GM21360 (cell line): ENCODE measurements at regions not wholly inside any gene's neighbourhood (a gene's known extent, or its start where the extent isn't known, plus 50 kb on each side); places are given as distances from the start of the nearest gene placed in this dataset.
"Not testable (repeated sequence)": the region's sequence is repeated elsewhere in the genome, so short reads cannot be mapped to it uniquely, and the experiment has no call there.

Experiments
- ATAC-seq: cut with Tn5 transposase; IDR thresholded peaks from one replicate; pipeline ENCODE4 v1.9.1; 2021; ENCODE audit warnings: mild to moderate bottlenecking, moderate library complexity; ENCODE audit not compliant: unreplicated experiment

GRCh38 chr1:8120693-8121260 lies 94.7 kb upstream of the ERRFI1 start:
- ATAC-seq: no peak

DNA sequence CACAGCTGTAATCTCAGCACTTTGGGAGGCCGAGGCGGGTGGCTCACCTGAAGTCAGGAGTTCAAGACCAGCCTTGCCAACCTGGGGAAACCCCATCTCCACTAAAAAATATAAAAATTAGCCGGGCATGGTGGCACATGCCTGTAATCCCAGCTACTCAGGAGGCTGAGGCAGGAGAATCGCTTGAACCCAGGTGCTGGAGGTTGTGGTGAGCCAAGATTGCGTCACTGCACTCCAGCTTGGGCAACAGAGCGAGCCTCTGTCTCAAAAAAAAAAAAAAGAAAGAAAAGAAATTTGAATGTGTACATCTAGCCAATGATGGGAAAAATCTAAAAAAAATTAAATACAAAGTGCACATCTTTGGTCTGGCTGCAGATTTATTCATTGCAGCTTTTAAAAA lies 92.6 kb upstream of the ERRFI1 start:
- not testable (repeated sequence) for ATAC-seq

- no peak for ATAC-seq
Measured at GRCh38 chr1:8118031-8118451, 91.9 kb upstream of the ERRFI1 start.

DNA sequence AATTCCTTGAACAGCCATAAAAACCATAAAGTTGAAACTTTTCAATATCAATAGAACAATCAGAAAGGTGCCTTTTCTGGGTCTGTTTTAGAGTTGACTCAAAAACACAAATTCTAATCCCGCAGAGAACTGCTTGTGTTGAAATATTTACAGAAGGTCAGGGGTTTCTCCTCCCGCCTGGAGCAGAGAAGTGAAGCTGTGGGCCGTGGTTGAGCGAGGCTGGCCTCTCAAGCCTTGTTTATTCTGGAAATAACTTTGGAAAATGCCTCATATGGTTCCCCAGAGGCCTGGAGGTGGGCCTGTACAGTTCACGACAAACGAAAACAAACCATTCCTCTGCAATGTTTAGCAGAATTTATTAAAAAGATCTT lies 90.8 kb upstream of the ERRFI1 start:
- no peak for ATAC-seq

- no peak for ATAC-seq
Measured at GRCh38 chr1:8115769-8116167, 89.7 kb upstream of the ERRFI1 start.

DNA sequence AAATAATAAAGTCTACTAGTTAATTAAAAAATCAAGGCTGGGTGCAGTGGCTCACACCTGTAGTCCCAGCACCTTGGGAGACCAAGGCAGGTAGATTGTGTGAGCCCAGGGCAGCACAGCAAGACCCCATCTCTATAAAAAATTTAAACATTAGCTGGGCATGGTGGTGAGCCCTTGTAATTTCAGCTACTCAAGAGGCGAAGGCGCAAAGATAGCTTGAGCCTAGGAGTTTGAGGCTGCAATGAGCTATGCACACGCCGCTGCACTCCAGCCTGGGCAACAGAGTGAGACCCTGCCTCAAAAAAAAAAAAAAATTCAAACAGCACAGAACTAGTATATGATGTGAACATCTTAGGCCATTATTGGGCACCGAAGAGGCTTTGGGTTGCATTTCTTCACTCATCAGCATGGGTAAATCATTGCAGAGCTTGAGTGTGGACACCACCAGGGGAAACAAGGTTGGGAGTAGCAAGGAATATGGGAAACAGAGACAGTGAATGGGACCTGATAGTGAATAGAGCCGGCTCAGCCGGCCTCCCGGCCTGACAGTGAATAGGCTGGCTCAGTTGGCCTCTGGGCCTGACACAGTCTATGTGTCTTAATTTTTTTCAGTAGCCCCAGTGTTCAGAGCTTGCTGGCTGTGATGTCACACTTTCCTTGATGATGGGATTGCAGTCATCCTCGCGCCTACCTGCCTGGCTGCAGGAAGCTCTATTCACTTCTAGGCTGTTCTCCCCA lies 89.1 kb upstream of the ERRFI1 start:
- ATAC-seq: no peak

GRCh38 chr1:8113262-8114220 lies 87.4 kb upstream of the ERRFI1 start:
- no peak for ATAC-seq

DNA sequence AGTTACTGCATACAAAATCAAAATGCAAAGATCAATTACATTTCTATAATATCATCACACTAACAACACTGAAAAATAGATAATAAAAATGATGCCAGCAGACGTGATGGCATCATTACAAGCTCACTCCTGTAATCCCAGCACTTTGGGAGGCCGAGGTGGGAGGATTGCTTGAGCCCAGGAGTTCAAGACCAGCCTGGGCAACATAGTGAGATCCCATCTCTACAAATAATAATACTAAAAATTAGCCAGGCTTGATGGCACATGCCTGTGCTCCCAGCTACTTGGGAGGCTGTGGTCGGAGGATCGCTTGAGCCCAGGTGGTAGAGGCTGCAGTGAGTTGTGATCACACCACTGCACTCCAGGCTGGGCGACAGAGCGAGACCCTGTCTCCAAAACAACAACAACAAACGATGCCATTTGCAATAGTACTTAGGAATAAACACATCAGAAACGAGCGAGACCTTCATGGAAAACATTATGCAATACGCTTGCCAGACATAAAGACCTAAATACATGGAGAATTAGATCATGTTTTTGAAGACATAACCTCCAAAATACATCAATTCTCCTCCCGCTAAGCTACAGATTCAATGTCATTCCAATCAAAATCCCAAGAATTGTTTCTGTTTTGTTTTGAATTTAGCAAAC lies 86.6 kb upstream of the ERRFI1 start:
- ATAC-seq: no peak

- no peak for ATAC-seq
Measured at GRCh38 chr1:8111560-8111959, 85.5 kb upstream of the ERRFI1 start.

DNA sequence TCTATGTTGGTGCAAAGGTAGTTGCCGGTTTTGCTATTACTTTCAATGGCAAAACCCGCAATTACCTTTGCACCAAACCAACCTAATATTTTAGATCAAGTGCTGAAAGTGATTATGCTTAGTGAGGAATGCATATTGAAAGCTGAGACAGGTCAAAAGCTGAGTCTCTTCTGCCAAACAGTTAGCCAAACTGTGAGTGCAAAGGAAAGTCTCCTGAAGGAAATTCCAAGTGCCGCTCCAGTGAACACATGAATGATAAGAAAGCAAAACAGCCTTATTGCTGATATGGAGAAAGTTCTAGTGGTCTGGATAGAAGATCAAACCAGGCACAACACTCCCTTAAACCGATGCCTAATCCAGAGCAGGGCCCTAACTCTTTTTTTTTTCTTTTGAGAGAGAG lies 83.1 kb upstream of the ERRFI1 start:
- no peak for ATAC-seq

GRCh38 chr1:8107897-8108296 lies 81.8 kb upstream of the ERRFI1 start:
- no peak for ATAC-seq

DNA sequence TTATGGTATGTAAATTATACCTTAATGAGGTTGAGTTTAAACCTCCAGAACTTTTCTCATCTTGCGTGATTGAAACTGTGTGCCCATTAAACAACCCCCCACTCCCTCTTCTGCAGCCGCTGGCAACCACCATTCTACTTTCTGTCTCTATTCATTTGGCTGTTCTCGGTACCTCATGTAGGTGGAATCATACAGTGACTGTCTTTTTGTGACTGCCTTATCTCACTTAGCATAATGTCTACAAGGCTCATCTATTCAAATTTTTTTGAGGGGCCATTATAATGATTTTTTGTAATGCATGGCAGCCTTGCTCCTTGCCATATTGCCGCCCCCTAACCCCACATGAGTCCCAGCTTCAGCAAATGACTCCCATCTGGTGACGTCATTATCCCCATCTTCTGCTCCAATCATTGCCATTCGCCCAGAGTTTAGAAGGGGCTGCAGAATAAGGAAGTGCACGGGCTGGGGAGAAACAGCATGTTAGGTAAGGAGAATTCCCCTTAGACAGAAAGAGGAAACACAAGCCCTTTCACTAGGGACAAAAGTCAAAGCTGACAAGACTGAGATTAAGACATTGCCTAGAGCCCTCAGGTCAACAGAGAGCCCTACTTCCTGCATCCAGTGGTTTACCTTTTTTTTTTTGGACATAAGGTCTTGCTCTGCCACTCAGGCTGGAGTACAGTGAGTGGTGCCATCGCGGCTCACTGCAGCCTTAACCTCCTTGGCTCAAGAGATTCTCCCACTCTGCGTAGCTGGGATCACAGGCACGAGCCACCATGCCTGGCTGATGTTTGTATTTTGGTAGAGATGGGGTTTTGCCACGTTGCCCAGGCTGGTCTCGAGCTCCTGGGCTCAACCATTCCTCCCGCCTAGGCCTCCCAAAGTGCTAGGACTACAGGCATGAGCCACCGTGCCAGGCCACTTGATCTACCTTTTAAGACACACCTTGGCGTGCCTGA lies 78.4 kb upstream of the ERRFI1 start:
- ATAC-seq: no peak

- no peak for ATAC-seq
Measured at GRCh38 chr1:8097908-8098307, 71.8 kb upstream of the ERRFI1 start.

DNA sequence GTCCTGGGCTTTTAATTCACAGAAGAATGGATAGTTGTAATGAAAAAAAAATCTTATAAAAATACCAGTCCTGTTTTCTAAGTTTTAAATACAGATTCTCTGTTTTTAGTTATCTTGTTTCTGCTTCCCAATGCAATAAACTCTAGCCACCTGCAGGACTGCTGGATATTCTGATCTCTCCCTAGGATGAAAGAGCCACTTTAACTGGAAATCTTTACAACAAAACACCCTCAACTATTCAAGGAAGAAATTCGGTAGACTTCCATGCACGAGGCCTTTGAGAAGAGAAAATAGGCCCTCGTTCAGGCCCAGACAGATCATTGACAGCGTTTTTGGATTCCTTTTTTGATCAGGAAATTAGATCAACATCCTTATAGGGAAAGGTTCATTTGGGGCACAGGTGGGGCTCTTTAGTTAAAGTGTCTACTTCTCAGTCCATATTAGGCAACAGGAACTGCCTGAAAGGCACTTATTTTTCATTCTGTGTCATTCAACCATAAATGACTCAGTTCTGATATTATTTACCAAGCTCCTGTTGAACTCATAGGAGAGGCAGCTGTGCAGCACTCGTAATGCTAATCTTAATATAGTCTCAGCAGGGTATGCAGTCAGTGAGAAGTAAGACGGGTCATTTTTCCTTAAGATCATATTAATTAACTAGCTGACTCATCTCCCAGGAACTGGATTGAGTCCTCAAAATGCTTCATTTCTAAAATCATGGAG lies 71.1 kb upstream of the ERRFI1 start:
- ATAC-seq: peak; percentile 94

DNA sequence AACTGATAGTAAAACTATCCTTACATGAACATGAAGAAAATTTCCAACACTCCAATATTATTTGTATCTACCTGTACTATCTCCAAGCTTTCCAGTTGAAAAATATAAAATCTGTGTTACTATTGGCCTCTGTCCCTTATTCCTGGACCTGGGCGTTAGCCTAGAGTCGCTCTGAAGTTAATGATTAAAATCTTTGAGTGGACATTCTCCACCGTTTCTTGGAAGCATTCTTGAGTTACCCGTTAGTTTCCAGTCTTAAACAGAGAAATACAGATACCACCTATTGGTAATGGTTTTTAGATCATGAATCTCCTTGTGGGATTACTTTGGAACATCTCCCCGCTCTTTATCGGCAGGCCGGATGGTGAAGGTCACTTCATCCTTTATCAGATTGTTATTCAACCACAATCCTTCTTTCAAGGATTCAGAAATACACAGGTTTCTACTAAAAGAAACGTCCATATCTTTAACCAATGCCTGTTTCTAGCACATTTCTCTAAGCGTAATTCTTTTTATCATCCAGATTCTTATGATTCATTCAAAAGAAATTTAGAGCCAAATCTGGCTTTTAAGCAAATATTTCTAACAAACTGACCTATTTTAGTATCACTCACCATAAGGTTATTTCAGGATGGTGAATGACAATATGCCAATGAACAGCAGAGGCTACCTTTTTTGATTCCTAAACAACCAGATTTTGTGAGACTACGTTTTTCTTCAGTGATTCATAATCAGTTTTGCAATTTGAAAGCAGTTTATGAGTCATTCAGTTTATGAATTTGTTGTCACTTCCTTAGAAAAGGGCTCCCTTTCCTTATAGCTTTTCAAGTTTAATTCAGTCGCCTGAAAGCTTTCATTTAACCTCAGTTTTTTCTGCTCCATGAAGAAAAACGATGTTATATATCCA lies 70.2 kb upstream of the ERRFI1 start:
- no peak for ATAC-seq

DNA sequence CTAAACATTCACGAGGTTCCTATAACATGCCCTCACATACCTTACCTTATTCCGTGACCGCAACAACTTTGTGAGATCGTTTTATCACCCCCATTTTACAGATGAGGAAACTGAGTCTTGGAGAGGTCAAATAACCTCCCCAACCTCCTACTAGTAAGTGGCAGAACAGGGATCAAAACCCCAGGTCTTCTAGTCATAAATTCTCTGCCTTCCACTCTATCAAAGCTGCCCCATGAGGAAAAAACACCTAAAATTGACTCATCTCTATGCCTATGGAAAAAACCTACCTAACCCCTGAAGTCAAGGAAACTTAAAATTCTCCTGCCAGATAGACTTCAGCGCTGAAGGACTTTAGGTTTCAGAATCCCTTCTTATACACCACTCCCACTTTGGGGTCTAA lies 69.5 kb upstream of the ERRFI1 start:
- ATAC-seq: no peak

- ATAC-seq: no peak
Measured at GRCh38 chr1:8094481-8095241, 68.6 kb upstream of the ERRFI1 start.
